Bronchial epithelial cell (primary cell): ENCODE measurements at regions not wholly inside any gene's neighbourhood (a gene's known extent, or its start where the extent isn't known, plus 50 kb on each side); places are given as distances from the start of the nearest gene placed in this dataset.
"Not testable (repeated sequence)": the region's sequence is repeated elsewhere in the genome, so short reads cannot be mapped to it uniquely, and the experiment has no call there.

ENCODE experiments used
- DNase-seq: peaks from one replicate; pipeline ENCODE4 v3.0.0-alpha.2; 2010; ENCODE audit warnings: low read depth
- FAIRE-seq: peaks from 2 replicates; lab custom pipeline; 2011; peaks lifted over from hg19 to GRCh38; lab: Jason Lieb, UNC
- H3K27me3 ChIP-seq: 2 replicates; pipeline ENCODE4 v1.5.1; 2011; ENCODE audit warnings: low read length; ENCODE audit not compliant: control insufficient read depth, insufficient read depth
- H3K36me3 ChIP-seq: 2 replicates; pipeline ENCODE4 v1.5.1; 2011; ENCODE audit warnings: low read length; ENCODE audit not compliant: control insufficient read depth, insufficient read depth
- H3K4me3 ChIP-seq: 2 replicates; pipeline ENCODE4 v1.5.1; 2011; ENCODE audit warnings: mild to moderate bottlenecking, low read depth, low read length, control low read depth

- H3K36me3 ChIP-seq, H3K4me3 ChIP-seq, DNase-seq, FAIRE-seq, H3K27me3 ChIP-seq: not testable (repeated sequence)
Observed at GRCh38 chr1:149213673-149214072, 110.3 kb upstream of the NBPF9 start.

GRCh38 chr1:149218080-149218988, 115.0 kb upstream of the NBPF9 start:
- not testable (repeated sequence) for H3K36me3 ChIP-seq, FAIRE-seq, H3K27me3 ChIP-seq, DNase-seq, H3K4me3 ChIP-seq

- not testable (repeated sequence) for H3K4me3 ChIP-seq, DNase-seq, H3K27me3 ChIP-seq, H3K36me3 ChIP-seq, FAIRE-seq
Observed at GRCh38 chr1:149219539-149219938, 116.2 kb upstream of the NBPF9 start.

GRCh38 chr1:149220463-149221074, 117.2 kb upstream of the NBPF9 start:
- not testable (repeated sequence) for H3K4me3 ChIP-seq, FAIRE-seq, H3K27me3 ChIP-seq, H3K36me3 ChIP-seq, DNase-seq

- not testable (repeated sequence) for H3K36me3 ChIP-seq, DNase-seq, FAIRE-seq, H3K27me3 ChIP-seq, H3K4me3 ChIP-seq
Observed at GRCh38 chr1:149227933-149228665, 124.7 kb upstream of the NBPF9 start.

- FAIRE-seq: peak; percentile 94
- not testable (repeated sequence) for H3K36me3 ChIP-seq, H3K4me3 ChIP-seq, DNase-seq, H3K27me3 ChIP-seq
Observed at GRCh38 chr1:149228672-149229585, 125.6 kb upstream of the NBPF9 start.

GRCh38 chr1:149229813-149230212, 126.5 kb upstream of the NBPF9 start:
- H3K27me3 ChIP-seq, FAIRE-seq, H3K4me3 ChIP-seq, DNase-seq, H3K36me3 ChIP-seq: not testable (repeated sequence)

GRCh38 chr1:149234926-149235914, 131.9 kb upstream of the NBPF9 start:
- FAIRE-seq, H3K36me3 ChIP-seq, H3K27me3 ChIP-seq, DNase-seq, H3K4me3 ChIP-seq: not testable (repeated sequence)

- not testable (repeated sequence) for H3K36me3 ChIP-seq, DNase-seq, H3K27me3 ChIP-seq, FAIRE-seq, H3K4me3 ChIP-seq
Observed at GRCh38 chr1:149237515-149237914, 134.2 kb upstream of the NBPF9 start.

GRCh38 chr1:149239897-149240508, 136.7 kb upstream of the NBPF9 start:
- not testable (repeated sequence) for FAIRE-seq, DNase-seq, H3K4me3 ChIP-seq, H3K36me3 ChIP-seq, H3K27me3 ChIP-seq

GRCh38 chr1:149240530-149240929, 137.2 kb upstream of the NBPF9 start:
- not testable (repeated sequence) for FAIRE-seq, DNase-seq, H3K27me3 ChIP-seq, H3K4me3 ChIP-seq, H3K36me3 ChIP-seq

- not testable (repeated sequence) for H3K27me3 ChIP-seq, DNase-seq, FAIRE-seq
Observed at GRCh38 chr1:149241272-149241671, 137.9 kb upstream of the NBPF9 start.

More at GRCh38 chr1:149241272-149241671, 137.9 kb upstream of the NBPF9 start:
- not testable (repeated sequence) for H3K36me3 ChIP-seq, H3K4me3 ChIP-seq
